Cardiac muscle cell (in vitro differentiated cells and primary cell): ENCODE measurements at regions not wholly inside any gene's neighbourhood (a gene's known extent, or its start where the extent isn't known, plus 50 kb on each side); places are given as distances from the start of the nearest gene placed in this dataset.

ENCODE experiments used
- DNase-seq, 2 donors: peaks; one replicate each; pipeline versions ENCODE4 v3.0.0 to v3.0.0-alpha.2; 2010 to 2017; ENCODE audit warnings: low read depth in 1 of 2, low spot score in 1 of 2
- H3K27ac ChIP-seq: fragments of 200-600 bp; sonication (generic); 2 replicates; pipeline ENCODE4 v1.5.1; 2016
- H3K27me3 ChIP-seq: fragments of 200-600 bp; sonication (generic); 2 replicates; pipeline ENCODE4 v1.6.0; 2016; ENCODE audit warnings: control low read depth
- H3K36me3 ChIP-seq: fragments of 200-600 bp; sonication (generic); 2 replicates; pipeline ENCODE4 v1.5.1; 2016; ENCODE audit warnings: control low read depth
- H3K4me1 ChIP-seq: fragments of 200-600 bp; sonication (generic); 2 replicates; pipeline ENCODE4 v1.8.1; 2017; ENCODE audit warnings: low read depth, mild to moderate bottlenecking, mixed run types
- H3K4me3 ChIP-seq: fragments of 200-600 bp; sonication (generic); 2 replicates; pipeline ENCODE4 v1.5.1; 2016; ENCODE audit warnings: mild to moderate bottlenecking
- H3K9me3 ChIP-seq: fragments of 200-600 bp; sonication (generic); 2 replicates; pipeline ENCODE4 v1.5.1; 2017; ENCODE audit warnings: low read depth, mild to moderate bottlenecking, control low read depth
- TF ChIP-seq, protein P1 (sequence below): IDR thresholded peaks from 2 replicates; pipeline ENCODE4 v1.5.1; 2012; ENCODE audit warnings: low read depth, mild to moderate bottlenecking, low read length

DNA sequence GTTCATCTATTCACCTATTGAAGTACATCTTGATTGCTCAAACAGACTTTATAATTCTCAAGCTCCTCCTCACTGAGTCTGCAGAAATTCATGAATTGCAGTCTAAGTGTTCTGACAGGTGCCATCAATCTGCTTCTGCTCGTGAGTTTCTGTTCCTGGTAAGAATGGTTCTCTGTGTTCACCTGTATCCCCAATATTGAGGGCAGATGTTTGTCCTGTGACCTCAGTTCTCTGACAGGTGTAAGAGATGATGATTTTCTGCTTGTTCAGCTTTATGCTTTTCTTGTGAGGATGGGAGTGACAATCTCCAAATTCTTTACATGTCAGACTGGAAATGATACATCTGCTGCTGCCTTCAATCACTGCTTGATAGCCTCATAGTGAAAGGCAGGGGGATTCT is 736.9 kb upstream of the COBL start:
- Histone ChIP-seq H3K36me3 (no peaks in the 10 kb centered on the region), H3K27me3 (no peaks in the 10 kb centered on the region), H3K4me1 (no peaks in the 10 kb centered on the region), H3K9me3 (no peaks in the 10 kb centered on the region), H3K4me3 (no peak overlapping the region), H3K27ac (no peak overlapping the region)
- no peak for DNase-seq
- TF ChIP-seq, protein P1, sequence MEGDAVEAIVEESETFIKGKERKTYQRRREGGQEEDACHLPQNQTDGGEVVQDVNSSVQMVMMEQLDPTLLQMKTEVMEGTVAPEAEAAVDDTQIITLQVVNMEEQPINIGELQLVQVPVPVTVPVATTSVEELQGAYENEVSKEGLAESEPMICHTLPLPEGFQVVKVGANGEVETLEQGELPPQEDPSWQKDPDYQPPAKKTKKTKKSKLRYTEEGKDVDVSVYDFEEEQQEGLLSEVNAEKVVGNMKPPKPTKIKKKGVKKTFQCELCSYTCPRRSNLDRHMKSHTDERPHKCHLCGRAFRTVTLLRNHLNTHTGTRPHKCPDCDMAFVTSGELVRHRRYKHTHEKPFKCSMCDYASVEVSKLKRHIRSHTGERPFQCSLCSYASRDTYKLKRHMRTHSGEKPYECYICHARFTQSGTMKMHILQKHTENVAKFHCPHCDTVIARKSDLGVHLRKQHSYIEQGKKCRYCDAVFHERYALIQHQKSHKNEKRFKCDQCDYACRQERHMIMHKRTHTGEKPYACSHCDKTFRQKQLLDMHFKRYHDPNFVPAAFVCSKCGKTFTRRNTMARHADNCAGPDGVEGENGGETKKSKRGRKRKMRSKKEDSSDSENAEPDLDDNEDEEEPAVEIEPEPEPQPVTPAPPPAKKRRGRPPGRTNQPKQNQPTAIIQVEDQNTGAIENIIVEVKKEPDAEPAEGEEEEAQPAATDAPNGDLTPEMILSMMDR, result no peak

DNA sequence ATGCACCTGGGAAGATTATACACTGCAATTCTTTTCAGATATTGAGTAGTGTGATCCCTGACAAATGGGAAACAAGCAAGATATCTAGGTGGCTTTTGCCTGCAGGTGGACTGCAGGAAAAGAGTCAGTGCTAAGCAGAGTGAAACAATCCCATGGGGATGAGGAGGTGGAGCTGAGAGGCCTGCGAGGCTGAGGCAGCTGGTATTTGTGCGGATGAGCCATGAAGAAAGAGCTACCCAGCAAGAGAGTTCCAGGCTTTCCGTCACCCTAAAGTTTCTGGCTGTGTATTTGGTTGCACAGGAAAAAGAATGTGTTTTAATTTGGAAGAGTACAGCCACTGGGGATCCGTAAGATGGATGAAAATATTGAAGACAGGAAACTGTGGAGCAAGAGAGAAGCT is 714.1 kb upstream of the COBL start:
- Histone ChIP-seq H3K36me3 (no peaks in the 10 kb centered on the region), H3K27me3 (no peaks in the 10 kb centered on the region), H3K9me3 (no peaks in the 10 kb centered on the region), H3K27ac (no peak overlapping the region), H3K4me3 (no peak overlapping the region), H3K4me1 (no peaks in the 10 kb centered on the region)
- DNase-seq, result no peak
- TF ChIP-seq, protein P1, result no peak

DNA sequence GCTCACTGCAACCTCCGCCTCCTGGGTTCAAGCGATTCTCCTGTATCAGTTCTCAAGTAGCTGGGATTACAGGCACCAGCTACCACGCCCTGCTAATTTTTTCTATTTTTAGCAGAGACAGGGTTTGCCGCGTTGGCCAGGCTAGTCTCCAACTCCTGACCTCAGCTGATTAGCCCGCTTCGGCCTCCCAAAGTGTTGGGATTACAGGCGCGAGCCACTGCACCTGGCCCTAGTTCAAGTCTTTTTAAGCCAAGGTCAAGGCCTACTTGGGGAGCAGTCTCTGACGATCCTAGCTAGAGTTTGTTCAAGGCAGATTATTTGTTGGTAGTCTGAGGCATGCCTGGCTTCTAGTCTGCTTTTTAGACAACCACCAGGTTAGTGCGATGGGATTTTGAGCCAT is 709.5 kb upstream of the COBL start:
- Histone ChIP-seq H3K27me3 (no peaks in the 10 kb centered on the region), H3K4me1 (no peaks in the 10 kb centered on the region), H3K4me3 (no peak overlapping the region), H3K36me3 (no peaks in the 10 kb centered on the region), H3K9me3 (no peaks in the 10 kb centered on the region), H3K27ac (no peak overlapping the region)
- DNase-seq, result no peak
- TF ChIP-seq, protein P1, result no peak

DNA sequence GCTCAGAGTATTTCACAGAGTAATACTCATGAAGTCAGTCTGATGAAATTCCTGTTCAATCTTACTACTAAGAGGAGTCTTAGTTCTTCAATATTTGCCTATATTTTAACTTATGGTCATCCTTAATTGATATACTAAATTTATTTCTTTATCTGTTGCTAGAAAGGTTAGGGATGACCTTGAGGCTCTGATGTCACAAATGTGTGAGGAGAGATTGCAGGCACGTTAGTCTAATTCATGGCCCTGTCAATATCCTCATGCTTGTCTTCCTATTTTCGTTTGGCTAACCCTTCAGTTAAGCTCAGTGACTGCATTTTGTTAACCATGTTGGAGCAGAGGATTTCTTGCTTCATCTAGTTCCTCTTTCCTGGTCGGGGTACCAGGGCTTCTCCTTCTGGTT is 704.7 kb upstream of the COBL start:
- no peak for DNase-seq
- no peaks in the 10 kb centered on the region for H3K36me3 ChIP-seq
- no peaks in the 10 kb centered on the region for H3K9me3 ChIP-seq
- TF ChIP-seq, protein P1, result no peak
- no peaks in the 10 kb centered on the region for H3K4me1 ChIP-seq
- H3K27me3 ChIP-seq, result no peaks in the 10 kb centered on the region
- no peak overlapping the region for H3K4me3 ChIP-seq
- no peak overlapping the region for H3K27ac ChIP-seq

DNA sequence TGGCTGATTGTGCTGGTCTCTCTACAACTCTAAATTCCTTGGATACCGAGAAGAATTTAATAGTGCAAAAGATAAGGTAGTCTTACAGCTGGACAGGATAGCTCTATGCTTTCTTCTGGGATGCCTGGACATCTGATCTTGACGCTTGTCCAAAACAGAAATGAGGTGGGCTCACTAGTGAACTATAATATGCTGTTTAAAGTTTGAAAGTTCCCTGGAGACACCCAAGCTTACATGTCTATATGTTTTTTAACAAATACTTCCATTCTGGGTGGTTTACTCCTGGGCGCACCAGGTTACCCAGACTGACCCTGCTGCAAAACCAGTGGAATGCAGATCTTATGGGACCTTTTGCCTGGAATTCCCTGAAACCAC is 702.1 kb upstream of the COBL start:
- H3K27ac ChIP-seq, result no peak overlapping the region
- no peaks in the 10 kb centered on the region for H3K9me3 ChIP-seq

More for the DNA sequence above, 702.1 kb upstream of the COBL start:
- no peak overlapping the region for H3K4me3 ChIP-seq
- no peaks in the 10 kb centered on the region for H3K27me3 ChIP-seq
- TF ChIP-seq, protein P1, result no peak
- DNase-seq, result no peak
- H3K36me3 ChIP-seq, result no peaks in the 10 kb centered on the region
- H3K4me1 ChIP-seq, result no peaks in the 10 kb centered on the region
